HG03097 (cell line): ENCODE measurements at regions not wholly inside any gene's neighbourhood (a gene's known extent, or its start where the extent isn't known, plus 50 kb on each side); places are given as distances from the start of the nearest gene placed in this dataset.

ENCODE experiments used
- ATAC-seq: cut with Tn5 transposase; IDR thresholded peaks from one replicate; pipeline ENCODE4 v1.9.1; 2021; ENCODE audit not compliant: unreplicated experiment, low FRiP score

DNA sequence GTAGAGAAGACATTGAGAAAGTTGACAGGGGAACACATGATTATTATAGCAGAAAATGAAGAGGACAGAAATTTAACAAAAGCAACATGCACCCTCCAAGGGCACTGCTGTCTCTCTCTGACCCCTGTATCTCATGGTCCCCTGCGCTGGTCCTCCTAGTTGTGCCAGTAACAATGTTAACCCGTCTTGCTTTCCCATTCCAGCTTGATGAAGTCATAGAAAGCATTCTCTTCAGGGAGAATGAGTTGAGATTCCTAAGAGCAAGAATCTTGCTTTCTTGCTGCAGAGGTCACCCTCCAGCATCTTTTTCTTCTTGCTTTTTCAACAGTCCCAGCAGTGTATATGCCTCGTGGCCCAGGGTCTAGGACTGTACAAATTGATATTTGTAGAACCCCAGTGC lies 279.6 kb upstream of the ADAMTSL1 start:
- no peak for ATAC-seq

GRCh38 chr9:18195223-18195622 lies 278.7 kb upstream of the ADAMTSL1 start:
- ATAC-seq, result no peak

DNA sequence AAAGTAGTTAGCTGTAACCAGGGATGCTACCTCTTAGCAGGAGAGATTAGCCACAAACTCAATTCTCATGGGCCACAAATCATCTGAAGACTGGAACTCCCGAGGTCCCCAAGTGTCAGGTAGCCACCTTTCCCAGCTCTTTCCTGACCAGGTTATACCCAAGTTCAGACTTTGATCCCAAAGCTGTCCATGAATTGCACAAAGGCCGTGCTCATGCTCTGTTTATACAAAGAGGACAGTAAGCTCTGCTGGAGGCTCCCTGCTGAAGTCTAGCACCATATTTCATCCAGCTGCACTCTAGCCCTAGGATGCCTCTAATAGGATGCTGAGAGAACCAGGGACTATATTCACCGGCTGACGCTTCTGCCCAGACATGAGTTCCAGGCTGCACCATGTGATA lies 271.0 kb upstream of the ADAMTSL1 start:
- no peak for ATAC-seq

GRCh38 chr9:18207735-18208134 lies 266.2 kb upstream of the ADAMTSL1 start:
- ATAC-seq, result no peak

DNA sequence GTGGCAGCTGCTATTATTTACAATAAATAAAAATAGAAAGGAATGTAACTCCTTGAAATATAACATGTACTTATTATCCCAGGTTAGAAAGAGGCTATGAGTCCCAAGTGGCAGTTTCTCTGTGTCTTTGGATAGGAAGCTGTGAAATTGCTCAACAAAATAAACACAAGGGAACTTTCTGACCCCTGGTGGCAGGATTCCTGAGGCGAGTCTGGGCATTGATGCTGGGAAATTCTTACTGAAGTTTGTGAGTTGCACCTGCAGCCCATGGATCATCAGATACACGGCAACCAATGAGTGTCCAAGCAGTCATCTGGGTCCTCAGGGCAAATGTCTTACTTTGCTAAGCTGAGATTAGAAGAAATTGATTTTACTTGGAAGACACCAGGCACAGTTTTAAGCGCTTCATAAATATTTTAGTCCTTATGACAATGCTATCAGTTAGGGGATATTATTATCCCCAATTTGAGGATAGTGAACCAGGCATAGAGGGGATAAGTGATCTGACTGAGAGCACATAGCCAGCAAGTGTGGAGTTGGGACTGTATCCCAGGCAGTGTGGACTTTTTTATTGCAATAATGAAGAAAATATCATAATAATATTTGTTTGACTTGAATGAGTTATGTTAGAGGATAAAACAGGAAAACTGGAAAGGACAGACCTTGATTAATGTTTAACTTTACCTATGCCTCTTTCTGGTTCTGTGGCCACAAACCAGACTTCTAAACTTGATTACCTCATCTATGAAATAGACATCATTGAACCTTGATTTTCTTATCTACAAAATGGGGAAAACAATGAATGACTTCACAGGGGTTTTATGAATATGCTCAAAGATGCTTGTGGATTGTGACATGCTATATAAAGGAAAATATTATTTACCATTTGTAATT lies 265.5 kb upstream of the ADAMTSL1 start:
- no peak for ATAC-seq

- no peak for ATAC-seq
Observed at GRCh38 chr9:18215626-18216025, 258.3 kb upstream of the ADAMTSL1 start.

- ATAC-seq, result no peak
Observed at GRCh38 chr9:18216376-18216775, 257.6 kb upstream of the ADAMTSL1 start.

- ATAC-seq, result no peak
Observed at GRCh38 chr9:18228101-18228500, 245.9 kb upstream of the ADAMTSL1 start.

DNA sequence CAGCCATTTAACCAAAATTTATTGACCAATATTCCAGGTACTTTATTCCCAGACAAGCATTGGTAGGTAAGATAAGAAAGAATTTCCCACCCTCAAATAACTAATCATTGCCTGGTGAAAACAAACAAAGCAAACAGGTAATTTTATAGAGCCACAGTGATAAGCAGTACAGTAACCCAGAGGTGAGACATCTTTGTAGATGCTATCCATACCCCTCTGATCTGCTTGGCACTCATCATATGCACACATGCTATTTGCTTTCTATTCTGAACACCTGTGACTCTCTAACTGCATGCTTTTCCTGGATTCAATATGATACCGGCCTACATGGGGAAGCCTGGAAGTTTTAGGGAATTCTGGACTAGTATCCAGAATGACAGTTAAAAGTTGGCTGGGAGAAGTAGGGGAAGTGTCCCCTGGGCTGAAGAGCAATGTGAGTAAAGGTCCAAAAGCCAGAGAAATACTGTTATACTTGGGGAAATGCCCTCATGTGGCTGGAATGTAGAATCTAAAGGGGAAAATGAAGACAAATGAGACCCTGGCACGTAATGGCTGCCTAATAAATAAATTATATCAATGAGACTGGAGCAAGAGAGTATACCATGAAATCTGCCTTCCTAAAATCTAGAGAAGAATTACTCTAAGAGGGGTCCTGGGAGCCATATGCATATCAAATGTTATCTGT lies 243.8 kb upstream of the ADAMTSL1 start:
- ATAC-seq, result no peak

DNA sequence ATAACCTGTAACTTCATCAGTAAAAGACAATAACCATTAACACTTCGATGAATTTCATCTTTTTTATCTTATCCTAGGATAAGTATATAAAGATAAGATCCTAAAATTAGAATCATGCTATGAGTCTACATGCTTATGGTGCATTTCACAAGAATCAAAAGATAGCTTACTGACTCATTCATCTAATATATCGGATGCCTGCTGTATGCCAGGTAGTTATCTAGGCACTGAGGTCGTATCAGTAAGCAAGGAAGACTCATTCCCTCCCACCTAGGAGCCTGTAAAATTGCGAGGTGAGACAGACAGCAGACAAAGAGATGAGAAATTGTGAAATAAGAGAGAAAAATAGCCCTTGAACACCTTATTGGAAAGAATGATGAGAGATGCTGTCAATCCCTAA lies 240.6 kb upstream of the ADAMTSL1 start:
- no peak for ATAC-seq

DNA sequence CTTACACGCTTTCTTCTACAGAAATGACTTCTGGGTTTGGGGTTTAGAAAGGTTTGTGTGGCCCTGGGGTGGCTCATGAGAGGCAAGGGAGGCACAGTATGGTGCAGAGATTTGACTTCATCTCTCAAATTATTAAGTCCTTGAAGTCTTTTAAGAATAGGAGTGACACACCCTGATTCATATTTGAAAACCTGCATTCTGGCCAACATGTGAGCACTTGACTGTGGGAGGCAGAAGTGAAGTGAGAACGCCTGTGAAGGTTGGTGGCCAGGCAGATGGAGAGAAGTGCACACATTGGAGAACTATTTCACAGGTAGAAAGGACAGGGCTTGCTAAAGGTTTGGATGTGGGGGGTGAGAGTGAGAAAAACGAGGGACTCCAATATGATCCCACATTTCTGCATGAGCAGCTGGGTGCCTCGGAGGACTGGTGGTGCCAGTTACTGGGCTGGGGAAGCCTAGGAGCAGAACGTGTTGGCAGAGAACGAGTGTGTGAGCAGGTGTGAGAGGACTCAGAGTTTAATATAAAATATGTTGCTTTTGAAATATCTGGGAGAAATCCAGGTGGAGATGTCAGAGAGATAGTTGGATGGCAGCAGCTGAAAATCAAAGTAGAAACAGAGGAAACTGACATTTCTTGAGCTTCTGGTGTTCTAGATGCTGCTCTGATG lies 240.0 kb upstream of the ADAMTSL1 start:
- no peak for ATAC-seq

DNA sequence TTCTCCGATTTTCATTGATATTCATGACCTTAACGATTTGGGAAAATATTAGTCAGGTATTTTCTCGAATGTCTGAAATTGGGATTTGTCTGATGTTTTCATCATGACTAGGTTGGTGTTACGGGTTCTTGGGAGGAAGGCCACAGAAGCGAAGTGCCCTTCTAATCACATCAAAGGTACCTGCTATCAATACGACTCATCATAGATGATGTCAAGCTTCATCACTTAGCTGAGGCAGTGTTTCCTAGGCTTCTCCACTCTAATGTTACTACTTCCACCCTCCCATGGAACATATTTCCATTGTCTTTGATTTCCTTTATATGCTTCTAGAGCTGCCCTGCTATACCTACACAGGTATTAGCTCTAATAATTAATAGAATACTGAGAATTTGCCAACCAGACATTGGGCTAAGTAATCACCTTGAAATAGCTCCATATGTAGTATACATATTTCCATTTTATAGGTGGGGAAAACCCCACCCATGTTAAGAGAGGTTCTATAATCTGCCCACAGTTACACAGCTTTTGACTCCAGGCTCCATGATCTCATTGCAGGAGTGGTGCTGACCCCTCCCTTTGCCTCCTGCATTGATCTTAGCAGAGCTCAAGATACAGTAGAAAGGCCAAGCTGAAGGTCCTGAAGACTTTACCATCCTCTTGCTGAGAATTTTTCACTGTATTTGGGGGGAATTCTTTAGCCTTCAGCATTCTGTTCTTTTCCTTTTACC lies 238.6 kb upstream of the ADAMTSL1 start:
- ATAC-seq, result no peak

GRCh38 chr9:18236336-18236735 lies 237.6 kb upstream of the ADAMTSL1 start:
- ATAC-seq, result no peak

- ATAC-seq, result no peak
Observed at GRCh38 chr9:18237776-18238175, 236.2 kb upstream of the ADAMTSL1 start.

GRCh38 chr9:18238254-18238653 lies 235.7 kb upstream of the ADAMTSL1 start:
- ATAC-seq, result no peak

DNA sequence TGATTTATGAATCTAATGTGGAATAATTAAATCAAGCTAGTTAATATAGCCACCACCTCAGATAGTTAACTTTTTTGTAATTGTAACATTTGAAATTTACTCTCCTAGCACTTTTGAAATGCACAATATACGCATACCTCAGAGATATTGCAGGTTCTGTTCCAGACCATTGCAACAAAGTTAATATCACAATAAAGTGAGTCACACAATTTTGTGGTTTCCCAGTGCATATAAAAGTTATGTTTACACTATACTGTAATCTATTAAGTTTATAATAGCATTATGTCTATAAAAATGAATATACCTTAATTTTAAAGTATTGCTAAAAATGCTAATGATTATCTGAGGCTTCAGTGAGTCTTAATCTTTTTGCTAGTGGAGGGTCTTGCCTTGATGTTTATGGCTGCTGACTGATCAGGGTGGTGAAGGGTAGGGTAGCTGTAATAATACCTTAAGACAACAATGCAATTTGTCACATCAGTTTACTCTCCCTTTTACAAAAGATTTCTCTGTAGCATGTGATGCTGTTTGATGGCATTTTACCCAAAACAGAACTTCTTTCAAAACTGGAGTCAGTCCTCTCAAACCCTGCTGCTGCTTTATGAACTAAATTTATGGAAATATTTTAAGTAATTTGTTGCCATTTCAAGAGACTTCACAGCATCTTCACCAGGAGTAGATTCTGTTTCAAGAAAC lies 235.1 kb upstream of the ADAMTSL1 start:
- no peak for ATAC-seq

- ATAC-seq, result no peak
Observed at GRCh38 chr9:18240213-18240612, 233.7 kb upstream of the ADAMTSL1 start.

- ATAC-seq, result no peak
Observed at GRCh38 chr9:18245911-18246310, 228.0 kb upstream of the ADAMTSL1 start.

GRCh38 chr9:18250053-18250452 lies 223.9 kb upstream of the ADAMTSL1 start:
- ATAC-seq, result no peak

- no peak for ATAC-seq
Observed at GRCh38 chr9:18253950-18254349, 220.0 kb upstream of the ADAMTSL1 start.
